ENCODE measurements at regions not wholly inside any gene's neighbourhood (a gene's known extent, or its start where the extent isn't known, plus 50 kb on each side); places are given as distances from the start of the nearest gene placed in this dataset.

- Histone ChIP-seq H3K4me1 (no peaks in the 10 kb centered on the region), H3K27me3 (ENCODE audit: low read depth) (no peaks in the 10 kb centered on the region), H3K9me3 (replicated peaks) (peaks cover 23% of the 10 kb centered on the region), H3K4me3 (no peak overlapping the region), H3K27ac (replicated peaks) (no peak overlapping the region), H3K36me3 (no peaks in the 10 kb centered on the region)
- intact Hi-C loops (cut with micrococcal nuclease) = no loop called here
- TF ChIP-seq CTCF (IDR thresholded peaks at IDR 0.05; ENCODE audit: borderline replicate concordance) = no peak
- no peak for DNase-seq
These were observed 83.8 kb downstream of the DIO2 start for GRCh38 chr14:80127466-80127865.

GRCh38 chr14:80124794-80125193 lies 86.5 kb downstream of the DIO2 start:
- Histone ChIP-seq H3K27me3 (ENCODE audit: low read depth) (no peaks in the 10 kb centered on the region), H3K9me3 (replicated peaks) (peaks cover 38% of the 10 kb centered on the region), H3K4me3 (no peak overlapping the region), H3K27ac (replicated peaks) (no peak overlapping the region), H3K4me1 (no peaks in the 10 kb centered on the region), H3K36me3 (no peaks in the 10 kb centered on the region)
- TF ChIP-seq CTCF (IDR thresholded peaks at IDR 0.05; ENCODE audit: borderline replicate concordance) = no peak
- intact Hi-C loops (cut with micrococcal nuclease) = no loop called here
- DNase-seq = no peak

GRCh38 chr14:80117876-80118275 lies 93.4 kb downstream of the DIO2 start:
- Histone ChIP-seq H3K27ac (replicated peaks) (no peak overlapping the region), H3K27me3 (ENCODE audit: low read depth) (no peaks in the 10 kb centered on the region), H3K4me3 (no peak overlapping the region), H3K4me1 (no peaks in the 10 kb centered on the region), H3K9me3 (replicated peaks) (peaks cover 18% of the 10 kb centered on the region), H3K36me3 (no peaks in the 10 kb centered on the region)
- no peak for TF ChIP-seq CTCF (IDR thresholded peaks at IDR 0.05; ENCODE audit: borderline replicate concordance)
- intact Hi-C loops (cut with micrococcal nuclease) = no loop called here
- no peak for DNase-seq

GRCh38 chr14:80116157-80116556 lies 95.1 kb downstream of the DIO2 start:
- intact Hi-C loops (cut with micrococcal nuclease) = no loop called here
- Histone ChIP-seq H3K27ac (replicated peaks) (no peak overlapping the region), H3K36me3 (no peaks in the 10 kb centered on the region), H3K9me3 (replicated peaks) (peaks cover 2% of the 10 kb centered on the region), H3K27me3 (ENCODE audit: low read depth) (no peaks in the 10 kb centered on the region), H3K4me3 (no peak overlapping the region), H3K4me1 (no peaks in the 10 kb centered on the region)
- TF ChIP-seq CTCF (IDR thresholded peaks at IDR 0.05; ENCODE audit: borderline replicate concordance) = no peak
- DNase-seq = no peak

GRCh38 chr14:80110721-80111120 lies 100.6 kb downstream of the DIO2 start:
- intact Hi-C loops (cut with micrococcal nuclease) = no loop called here
- no peaks in the 10 kb centered on the region for H3K36me3 ChIP-seq
- TF ChIP-seq CTCF (IDR thresholded peaks at IDR 0.05; ENCODE audit: borderline replicate concordance) = no peak
- H3K9me3 ChIP-seq (replicated peaks) = no peaks in the 10 kb centered on the region
- no peak for DNase-seq
- no peak overlapping the region for H3K4me3 ChIP-seq
- no peaks in the 10 kb centered on the region for H3K27me3 ChIP-seq (ENCODE audit: low read depth)
- no peak overlapping the region for H3K27ac ChIP-seq (replicated peaks)
- H3K4me1 ChIP-seq = no peaks in the 10 kb centered on the region

GRCh38 chr14:80109055-80109454 lies 102.2 kb downstream of the DIO2 start:
- no peak for DNase-seq
- Histone ChIP-seq H3K4me1 (no peaks in the 10 kb centered on the region), H3K9me3 (replicated peaks) (no peaks in the 10 kb centered on the region), H3K27me3 (ENCODE audit: low read depth) (no peaks in the 10 kb centered on the region), H3K4me3 (no peak overlapping the region), H3K27ac (replicated peaks) (no peak overlapping the region), H3K36me3 (no peaks in the 10 kb centered on the region)
- intact Hi-C loops (cut with micrococcal nuclease) = no loop called here
- no peak for TF ChIP-seq CTCF (IDR thresholded peaks at IDR 0.05; ENCODE audit: borderline replicate concordance)
